ENCODE measurements at regions not wholly inside any gene's neighbourhood (a gene's known extent, or its start where the extent isn't known, plus 50 kb on each side); places are given as distances from the start of the nearest gene placed in this dataset.
"Not testable (repeated sequence)": the region's sequence is repeated elsewhere in the genome, so short reads cannot be mapped to it uniquely, and the experiment has no call there.

DNA sequence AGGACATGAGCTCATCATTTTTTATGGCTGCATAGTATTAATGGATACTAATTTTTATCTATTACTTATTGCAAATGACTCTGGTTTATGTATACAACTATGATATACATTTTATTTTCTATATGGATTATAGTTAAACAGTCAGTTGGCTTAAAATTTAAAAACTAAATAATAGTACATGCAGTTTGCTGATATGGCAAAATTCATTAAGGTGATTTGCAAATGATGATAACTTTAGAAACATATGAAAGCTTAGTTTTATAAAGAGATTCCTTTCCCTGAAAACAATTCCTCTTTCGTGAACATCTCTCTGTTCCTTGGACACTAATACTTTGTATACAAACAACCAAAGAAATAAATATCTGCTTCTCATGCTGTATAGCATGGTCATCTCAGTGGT lies 165.5 kb upstream of the SEMA3E start (continued):
- TF ChIP-seq, protein P1, sequence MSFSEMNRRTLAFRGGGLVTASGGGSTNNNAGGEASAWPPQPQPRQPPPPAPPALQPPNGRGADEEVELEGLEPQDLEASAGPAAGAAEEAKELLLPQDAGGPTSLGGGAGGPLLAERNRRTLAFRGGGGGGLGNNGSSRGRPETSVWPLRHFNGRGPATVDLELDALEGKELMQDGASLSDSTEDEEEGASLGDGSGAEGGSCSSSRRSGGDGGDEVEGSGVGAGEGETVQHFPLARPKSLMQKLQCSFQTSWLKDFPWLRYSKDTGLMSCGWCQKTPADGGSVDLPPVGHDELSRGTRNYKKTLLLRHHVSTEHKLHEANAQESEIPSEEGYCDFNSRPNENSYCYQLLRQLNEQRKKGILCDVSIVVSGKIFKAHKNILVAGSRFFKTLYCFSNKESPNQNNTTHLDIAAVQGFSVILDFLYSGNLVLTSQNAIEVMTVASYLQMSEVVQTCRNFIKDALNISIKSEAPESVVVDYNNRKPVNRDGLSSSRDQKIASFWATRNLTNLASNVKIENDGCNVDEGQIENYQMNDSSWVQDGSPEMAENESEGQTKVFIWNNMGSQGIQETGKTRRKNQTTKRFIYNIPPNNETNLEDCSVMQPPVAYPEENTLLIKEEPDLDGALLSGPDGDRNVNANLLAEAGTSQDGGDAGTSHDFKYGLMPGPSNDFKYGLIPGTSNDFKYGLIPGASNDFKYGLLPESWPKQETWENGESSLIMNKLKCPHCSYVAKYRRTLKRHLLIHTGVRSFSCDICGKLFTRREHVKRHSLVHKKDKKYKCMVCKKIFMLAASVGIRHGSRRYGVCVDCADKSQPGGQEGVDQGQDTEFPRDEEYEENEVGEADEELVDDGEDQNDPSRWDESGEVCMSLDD (tag by site-specific recombination; IDR thresholded peaks at IDR 0.05): no peak

GRCh38 chr7:83812563-83812962 lies 163.6 kb upstream of the SEMA3E start:
- POLR2A ChIA-PET: not testable (repeated sequence)

DNA sequence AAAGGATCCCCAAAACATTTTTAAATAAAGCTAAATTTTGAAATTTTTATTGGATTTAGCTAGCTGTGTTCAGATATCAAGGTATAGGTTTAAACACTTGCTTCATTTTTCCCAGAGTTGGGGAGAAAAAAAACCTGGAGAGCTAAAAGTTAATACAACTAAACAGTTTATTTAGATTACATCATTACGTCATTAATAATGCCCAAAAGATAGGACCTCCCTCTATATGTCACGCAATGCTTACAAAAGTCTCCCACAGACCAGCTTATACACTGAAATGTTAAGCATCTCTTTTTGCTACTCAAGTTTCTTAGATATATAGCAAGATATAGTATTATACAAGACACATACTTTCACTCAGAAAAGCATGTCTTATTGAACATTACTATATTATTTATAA lies 160.0 kb upstream of the SEMA3E start:
- Histone ChIP-seq H3K4me3 (ENCODE audit: low read depth, low read length) (no peak overlapping the region), H3K27ac (ENCODE audit: extremely low read depth, low read depth, low read length) (no peak overlapping the region), H3K9me3 (ENCODE audit: control insufficient read depth, insufficient read depth, low read depth, low read length) (no peaks in the 10 kb centered on the region), H3K36me3 (ENCODE audit: control insufficient read depth in 2 of 2, insufficient read depth in 1 of 2, low read length in 2 of 2) (no peaks in the 10 kb centered on the region), H3K4me1 (ENCODE audit: control insufficient read depth, insufficient read depth, low read length) (no peaks in the 10 kb centered on the region)
- ChIA-PET CTCF (no interaction called here), POLR2A (no interaction called here)
- TF ChIP-seq ZBTB21 (tag by site-specific recombination; IDR thresholded peaks at IDR 0.05) (no peak), REPIN1 (tag by site-specific recombination; IDR thresholded peaks at IDR 0.05; ENCODE audit: low read depth) (no peak), ATF2 (tag by site-specific recombination; IDR thresholded peaks at IDR 0.05; ENCODE audit: low read depth) (peak; percentile 36; the same call in 1 of the 2 replicates), OVOL3 (tag by site-specific recombination; IDR thresholded peaks at IDR 0.05) (no peak), ZSCAN30 (tag by site-specific recombination; IDR thresholded peaks at IDR 0.05) (no peak), ZNF324 (tag by site-specific recombination; IDR thresholded peaks at IDR 0.05) (no peak), ZNF830 (tag by site-specific recombination; IDR thresholded peaks at IDR 0.05; ENCODE audit: low read depth) (no peak), ZNF837 (tag by site-specific recombination; IDR thresholded peaks at IDR 0.05) (no peak)

More at GRCh38 chr7:83812563-83812962, 163.6 kb upstream of the SEMA3E start:
- H3K9me3 ChIP-seq (ENCODE audit: control insufficient read depth, insufficient read depth, low read depth, low read length); H3K4me1 ChIP-seq (ENCODE audit: control insufficient read depth, insufficient read depth, low read length); H3K4me3 ChIP-seq (ENCODE audit: low read depth, low read length); H3K27ac ChIP-seq (ENCODE audit: extremely low read depth, low read depth, low read length); H3K36me3 ChIP-seq (ENCODE audit: control insufficient read depth in 2 of 2, insufficient read depth in 1 of 2, low read length in 2 of 2); CTCF ChIA-PET: not testable (repeated sequence)
- peak; percentile 74 for TF ChIP-seq ZNF146 (tag by site-specific recombination; IDR thresholded peaks at IDR 0.05)
- TF ChIP-seq, protein P2, sequence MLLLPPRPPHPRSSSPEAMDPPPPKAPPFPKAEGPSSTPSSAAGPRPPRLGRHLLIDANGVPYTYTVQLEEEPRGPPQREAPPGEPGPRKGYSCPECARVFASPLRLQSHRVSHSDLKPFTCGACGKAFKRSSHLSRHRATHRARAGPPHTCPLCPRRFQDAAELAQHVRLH (tag by site-specific recombination; IDR thresholded peaks at IDR 0.05): peak; percentile 47; the same call in 1 of the 2 replicates

GRCh38 chr7:83807774-83808173 lies 158.8 kb upstream of the SEMA3E start:
- CTCF ChIA-PET: no interaction called here
- no peak overlapping the region for H3K4me3 ChIP-seq (ENCODE audit: low read depth, low read length)
- no peaks in the 10 kb centered on the region for H3K36me3 ChIP-seq (ENCODE audit: control insufficient read depth in 2 of 2, insufficient read depth in 1 of 2, low read length in 2 of 2)
- POLR2A ChIA-PET: no interaction called here
- no peaks in the 10 kb centered on the region for H3K4me1 ChIP-seq (ENCODE audit: control insufficient read depth, insufficient read depth, low read length)
- H3K9me3 ChIP-seq (ENCODE audit: control insufficient read depth, insufficient read depth, low read depth, low read length): no peaks in the 10 kb centered on the region
- H3K27ac ChIP-seq (ENCODE audit: extremely low read depth, low read depth, low read length): no peak overlapping the region
- TF ChIP-seq ZNF629 (tag by site-specific recombination; IDR thresholded peaks at IDR 0.05) (peak; percentile 49; the same call in 1 of the 2 replicates), ZNF426 (tag by site-specific recombination; IDR thresholded peaks at IDR 0.05) (no peak), ZBTB17 (tag by site-specific recombination; IDR thresholded peaks at IDR 0.05) (no peak), ZNF660 (tag by site-specific recombination; IDR thresholded peaks at IDR 0.05) (no peak), ZNF221 (tag by site-specific recombination; IDR thresholded peaks at IDR 0.05; ENCODE audit: borderline replicate concordance) (no peak), ZNF664 (tag by site-specific recombination; IDR thresholded peaks at IDR 0.05) (no peak), ZNF585B (tag by site-specific recombination; IDR thresholded peaks at IDR 0.05) (no peak), SP2 (tag by site-specific recombination; IDR thresholded peaks at IDR 0.05) (no peak), ZNF324 (tag by site-specific recombination; IDR thresholded peaks at IDR 0.05) (no peak), ZNF239 (tag by site-specific recombination; IDR thresholded peaks at IDR 0.05) (no peak), ZNF398 (tag by site-specific recombination; IDR thresholded peaks at IDR 0.05) (no peak), ZIC2 (tag by site-specific recombination; IDR thresholded peaks at IDR 0.05) (no peak)
- TF ChIP-seq, protein P2 (tag by site-specific recombination; IDR thresholded peaks at IDR 0.05): no peak
- TF ChIP-seq, protein P3, sequence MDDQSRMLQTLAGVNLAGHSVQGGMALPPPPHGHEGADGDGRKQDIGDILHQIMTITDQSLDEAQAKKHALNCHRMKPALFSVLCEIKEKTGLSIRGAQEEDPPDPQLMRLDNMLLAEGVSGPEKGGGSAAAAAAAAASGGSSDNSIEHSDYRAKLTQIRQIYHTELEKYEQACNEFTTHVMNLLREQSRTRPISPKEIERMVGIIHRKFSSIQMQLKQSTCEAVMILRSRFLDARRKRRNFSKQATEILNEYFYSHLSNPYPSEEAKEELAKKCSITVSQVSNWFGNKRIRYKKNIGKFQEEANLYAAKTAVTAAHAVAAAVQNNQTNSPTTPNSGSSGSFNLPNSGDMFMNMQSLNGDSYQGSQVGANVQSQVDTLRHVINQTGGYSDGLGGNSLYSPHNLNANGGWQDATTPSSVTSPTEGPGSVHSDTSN (CRISPR knock-in tag; IDR thresholded peaks at IDR 0.05): no peak

Measured in HEK293 (cell line).